Pulmonary artery endothelial cell (primary cell): ENCODE measurements at regions not wholly inside any gene's neighbourhood (a gene's known extent, or its start where the extent isn't known, plus 50 kb on each side); places are given as distances from the start of the nearest gene placed in this dataset.
A peak's percentile ranks its signal among the peaks of the same experiment; 100 is the strongest.

Experiments used
- DNase-seq: peaks from one replicate; pipeline ENCODE4 v3.0.0-alpha.2; 2011; ENCODE audit warnings: low read depth, low spot score

DNA sequence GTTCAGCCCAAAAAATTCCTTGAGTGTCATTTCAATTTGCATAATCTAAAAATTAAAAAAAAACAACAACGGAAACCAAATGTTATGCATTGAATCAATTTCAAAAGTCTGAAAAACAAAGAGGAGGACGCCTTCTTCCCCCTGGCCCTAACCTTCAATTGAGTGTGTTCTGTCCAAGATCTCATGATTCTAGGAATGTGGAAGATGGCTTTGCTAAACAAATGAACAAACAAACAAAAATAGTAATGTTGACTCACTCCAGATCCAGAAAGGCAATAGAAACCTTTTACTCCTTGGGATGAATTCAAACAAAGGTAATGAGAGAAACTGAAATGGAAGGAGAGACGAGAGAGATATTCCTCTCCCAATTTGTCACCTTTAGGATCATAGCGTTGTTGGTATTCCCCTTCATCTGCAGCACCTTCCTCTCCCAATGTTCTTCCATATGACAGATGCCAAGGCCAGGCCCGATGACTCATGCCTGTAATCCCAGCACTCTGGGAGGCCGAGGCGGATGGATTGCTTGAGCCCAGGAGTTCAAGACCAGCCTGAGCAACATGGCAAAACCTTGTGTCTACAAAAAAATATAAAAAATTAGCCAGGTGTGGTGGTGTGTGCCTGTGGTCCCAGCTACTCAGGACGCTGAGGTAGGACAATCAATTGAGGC is 109.2 kb upstream of the ADGRF1 start:
- DNase-seq = no peak

- no peak for DNase-seq
These were observed 107.4 kb upstream of the ADGRF1 start for GRCh38 chr6:47149554-47149953.

- no peak for DNase-seq
These were observed 106.9 kb upstream of the ADGRF1 start for GRCh38 chr6:47149066-47149465.

DNA sequence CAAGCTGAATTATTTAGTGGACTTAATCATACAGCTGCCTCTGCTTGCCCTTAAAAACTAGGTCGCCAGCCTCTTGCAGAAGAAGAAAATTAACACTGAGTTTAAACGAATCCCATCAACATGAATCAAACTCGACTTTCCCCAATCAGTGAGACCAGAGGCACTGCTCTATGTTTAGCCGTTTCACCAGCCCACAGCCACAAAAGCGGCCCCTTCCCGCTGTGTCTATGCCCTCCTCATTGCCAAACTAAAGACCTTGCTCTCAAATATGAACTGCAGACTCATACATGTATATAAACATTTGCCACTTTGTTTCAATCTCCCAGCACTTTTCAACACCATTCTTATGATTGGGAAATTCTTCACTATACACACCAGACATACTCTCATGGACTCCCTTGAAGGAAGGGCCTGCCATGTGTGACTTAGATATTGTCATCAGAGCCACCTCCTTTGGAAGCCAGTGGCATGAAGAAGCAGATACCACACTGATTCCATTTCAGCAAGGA is 105.8 kb upstream of the ADGRF1 start:
- no peak for DNase-seq

- DNase-seq = no peak
These were observed 105.1 kb upstream of the ADGRF1 start for GRCh38 chr6:47147175-47147727.

DNA sequence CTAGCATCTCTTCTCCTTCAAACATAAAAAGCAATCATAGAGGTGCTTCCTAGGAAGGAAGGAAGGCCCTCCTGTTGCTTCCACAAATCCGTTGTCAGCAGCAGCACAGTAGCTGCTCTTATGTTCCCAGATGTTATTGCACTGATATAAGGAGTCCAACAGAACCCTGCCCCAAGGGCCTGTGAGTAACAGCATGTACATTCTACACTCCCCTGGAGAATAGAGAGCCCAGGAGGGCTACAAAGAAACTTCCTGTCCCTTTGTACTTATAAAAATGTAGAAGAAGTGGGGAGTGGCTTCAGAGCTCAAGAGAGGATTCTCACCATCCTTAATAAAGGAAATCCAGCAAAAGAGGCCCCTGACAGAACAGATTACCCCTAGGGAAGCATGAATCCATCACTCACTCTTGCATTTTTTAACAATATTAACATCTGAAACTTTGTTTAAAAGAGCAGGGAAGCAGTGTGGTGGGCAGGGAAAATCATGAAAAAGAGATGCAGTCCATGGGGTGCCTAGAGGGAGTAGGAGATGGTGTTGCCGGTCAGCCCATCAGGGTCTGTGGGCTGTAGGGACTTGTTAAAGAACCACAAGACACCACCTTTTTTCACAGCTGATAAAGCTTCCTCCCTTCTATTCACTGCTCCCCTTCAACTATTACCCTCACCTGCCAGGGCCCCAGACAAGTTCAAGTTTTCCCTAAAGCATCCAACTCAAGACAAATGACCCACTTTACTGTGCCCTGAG is 104.5 kb upstream of the ADGRF1 start:
- DNase-seq = no peak

- no peak for DNase-seq
These were observed 103.1 kb upstream of the ADGRF1 start for GRCh38 chr6:47145212-47145611.

DNA sequence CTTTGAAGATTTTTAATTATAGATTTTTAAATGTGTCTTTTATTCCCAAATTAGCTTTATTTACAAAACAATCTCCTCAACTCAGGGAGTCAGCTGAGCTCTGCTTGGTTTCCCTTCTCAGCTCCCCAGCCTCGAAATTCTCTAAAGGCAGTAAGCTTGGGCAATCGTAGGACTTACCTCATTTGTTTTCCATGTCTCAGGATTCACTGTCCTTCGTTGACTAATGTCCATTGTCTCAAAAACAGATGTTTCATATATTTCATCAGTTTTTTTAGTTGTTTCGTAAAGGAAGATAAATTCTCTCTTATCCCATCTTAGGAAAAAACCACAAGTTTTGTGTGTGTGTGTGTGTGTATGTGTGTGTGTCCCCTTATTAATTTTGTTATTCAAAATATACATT is 102.2 kb upstream of the ADGRF1 start:
- DNase-seq = no peak

- DNase-seq = no peak
These were observed 99.8 kb upstream of the ADGRF1 start for GRCh38 chr6:47141963-47142362.

DNA sequence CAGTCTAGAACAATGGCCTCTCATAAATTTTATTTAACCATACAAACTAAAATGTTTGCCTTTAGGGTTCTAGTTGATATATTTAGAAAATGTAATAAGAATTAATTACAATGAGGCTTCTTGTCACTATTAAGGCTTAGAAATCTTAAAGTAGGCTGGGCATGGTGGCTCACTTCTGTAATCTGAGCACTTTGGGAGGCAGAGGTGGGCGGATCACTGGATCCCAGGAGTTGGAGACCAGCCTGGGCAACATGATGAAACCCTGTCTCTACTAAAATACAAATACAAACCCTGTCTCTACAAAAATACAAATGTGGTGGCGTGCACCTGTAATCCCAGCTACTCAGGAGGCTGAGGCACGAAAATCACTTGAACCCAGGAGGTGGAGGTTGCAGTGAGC is 99.0 kb upstream of the ADGRF1 start:
- DNase-seq = no peak

DNA sequence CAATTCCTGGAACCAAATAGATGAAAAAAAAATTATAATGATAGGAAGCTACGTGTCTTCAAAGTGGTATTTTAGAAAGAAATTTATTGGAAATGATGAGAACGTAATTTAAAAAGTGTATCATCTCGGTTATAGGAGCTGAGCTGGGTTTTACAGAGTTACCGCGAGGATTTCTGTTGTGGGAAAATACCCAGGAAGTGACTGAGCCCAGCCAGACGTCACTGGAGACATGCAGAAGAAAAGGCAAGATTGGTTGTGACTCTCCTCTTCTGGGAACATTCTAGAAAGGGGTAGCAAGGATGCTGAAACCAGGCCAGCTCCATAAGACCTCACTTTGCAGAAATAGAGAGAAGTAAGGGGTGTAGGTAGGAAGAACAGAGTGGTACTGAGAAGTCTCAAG is 95.9 kb upstream of the ADGRF1 start:
- DNase-seq = no peak

GRCh38 chr6:47137073-47137472 is 94.9 kb upstream of the ADGRF1 start:
- no peak for DNase-seq

GRCh38 chr6:47135772-47136171 is 93.6 kb upstream of the ADGRF1 start:
- peak; percentile 90 for DNase-seq

GRCh38 chr6:47134476-47135189 is 92.5 kb upstream of the ADGRF1 start:
- DNase-seq = peak; percentile 85

DNA sequence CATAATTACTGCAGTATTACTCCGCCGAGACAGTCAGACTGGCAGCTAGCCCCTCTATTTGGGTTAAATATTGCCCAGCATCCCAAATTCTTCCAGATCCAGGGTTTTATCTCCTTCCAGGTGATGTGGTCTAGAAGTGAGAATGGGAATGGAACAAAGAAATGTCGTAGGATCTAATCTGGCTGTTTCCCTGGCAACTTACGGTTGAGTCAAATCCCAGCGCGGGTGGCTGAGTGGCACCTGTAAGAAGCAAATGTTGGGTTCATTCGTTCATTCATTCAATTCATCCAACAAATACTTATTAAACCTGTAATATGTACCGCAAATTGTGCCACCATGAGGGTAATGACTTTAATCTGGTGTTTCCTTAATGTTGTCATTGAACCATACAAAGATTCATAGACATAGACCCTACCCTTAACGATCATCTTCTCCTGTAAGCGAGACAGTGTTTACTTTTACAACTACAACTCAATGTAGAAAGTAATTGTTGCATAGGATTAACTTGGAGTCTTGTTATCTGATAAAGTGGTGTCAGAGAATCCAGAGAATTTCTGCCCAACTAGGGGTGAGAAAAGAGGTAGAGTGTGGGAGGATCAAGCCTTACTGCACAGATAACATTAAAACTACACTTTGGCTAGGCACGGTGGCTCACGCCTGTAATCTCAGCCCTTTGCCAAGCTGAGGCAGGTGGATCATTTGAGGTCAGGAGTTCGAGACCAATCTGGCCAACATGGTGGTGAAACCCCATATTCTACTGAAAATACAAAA is 91.3 kb upstream of the ADGRF1 start:
- no peak for DNase-seq

DNA sequence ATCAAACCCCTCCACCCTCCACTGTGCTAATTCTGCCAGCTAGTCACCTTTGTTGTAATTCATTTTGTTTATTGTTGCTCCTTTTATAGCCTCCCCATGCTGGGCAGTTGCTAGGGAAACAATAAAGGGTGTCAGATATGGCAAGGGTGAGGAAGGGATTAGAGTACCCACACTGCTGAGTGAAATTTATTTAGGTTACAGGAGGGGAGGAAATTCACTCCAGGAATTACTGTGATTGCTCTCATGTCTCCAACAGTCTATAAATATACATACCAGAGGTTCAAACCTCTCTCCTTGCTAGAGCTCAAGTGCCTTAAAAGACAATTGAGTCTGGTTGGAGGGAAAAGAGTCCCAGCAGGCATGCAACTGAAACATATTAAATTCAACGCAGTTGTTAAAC is 90.6 kb upstream of the ADGRF1 start:
- no peak for DNase-seq

- no peak for DNase-seq
These were observed 89.6 kb upstream of the ADGRF1 start for GRCh38 chr6:47131773-47132172.

DNA sequence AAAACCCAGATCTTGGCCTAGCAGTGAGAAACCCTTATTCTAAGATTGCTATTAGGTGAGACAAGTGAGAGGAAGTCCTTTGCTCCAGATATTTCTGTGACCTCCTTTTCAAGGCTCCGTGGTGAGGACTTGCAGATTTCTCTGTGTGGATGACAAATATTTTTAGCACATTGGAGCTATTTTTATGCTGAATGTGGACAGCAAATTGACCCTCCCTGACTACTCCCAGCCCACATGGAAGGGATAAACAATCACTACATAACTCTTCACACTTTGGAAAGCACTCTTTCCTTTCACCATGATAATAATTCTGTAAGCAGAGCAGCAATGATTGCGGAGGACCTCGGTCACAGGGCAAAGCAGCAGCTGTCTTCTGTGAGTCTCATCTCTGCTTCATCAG is 88.0 kb upstream of the ADGRF1 start:
- no peak for DNase-seq

GRCh38 chr6:47129129-47129528 is 87.0 kb upstream of the ADGRF1 start:
- no peak for DNase-seq

DNA sequence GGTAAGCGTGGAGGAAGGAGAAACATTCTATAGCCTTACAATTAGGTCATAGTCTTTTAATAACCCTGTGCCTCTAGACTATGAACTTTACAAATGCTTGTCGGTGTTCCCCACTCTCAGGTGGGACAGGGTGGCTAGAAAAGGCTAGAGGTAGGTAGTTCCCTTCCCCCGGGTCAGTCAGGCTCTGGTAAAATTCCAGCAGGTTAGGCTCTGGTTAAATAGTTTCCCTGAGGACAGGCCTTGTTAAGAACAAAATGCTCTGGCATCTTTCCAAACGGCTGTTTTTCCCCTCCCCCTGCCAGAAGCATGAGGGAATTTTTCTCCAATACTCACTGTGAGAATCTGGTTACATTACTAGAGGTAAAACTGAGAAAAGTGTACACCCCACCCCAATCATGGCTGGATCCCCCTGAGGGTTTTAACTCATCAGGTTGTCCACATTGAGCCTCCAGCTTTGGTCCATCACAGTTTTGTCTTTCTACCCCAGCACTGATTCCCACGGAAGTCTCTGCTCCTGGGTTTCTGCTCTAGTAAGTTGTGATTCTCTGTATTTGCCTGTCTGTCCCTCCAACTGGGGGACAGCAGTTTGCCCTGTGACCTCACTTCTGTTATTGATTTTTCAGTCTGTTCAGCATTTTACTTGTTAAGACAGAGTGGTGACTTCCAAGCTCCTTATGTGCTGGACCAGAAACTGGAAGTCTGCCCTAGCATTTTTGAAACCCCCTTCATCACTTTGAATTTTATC is 84.7 kb upstream of the ADGRF1 start:
- DNase-seq = no peak

- no peak for DNase-seq
These were observed 76.5 kb upstream of the ADGRF1 start for GRCh38 chr6:47118611-47119010.
